H9 (cell line): ENCODE measurements at regions not wholly inside any gene's neighbourhood (a gene's known extent, or its start where the extent isn't known, plus 50 kb on each side); places are given as distances from the start of the nearest gene placed in this dataset.

Experiments
- DNase-seq: peaks from one replicate; pipeline ENCODE4 v3.0.0-alpha.2; 2017
- H2AFZ ChIP-seq: one replicate; pipeline ENCODE4 v1.6.1; 2013; ENCODE audit warnings: mild to moderate bottlenecking, low read length, control low read depth, moderate library complexity
- H2AK5ac ChIP-seq: 2 replicates; pipeline ENCODE4 v1.6.1; 2013; ENCODE audit warnings: low read length, control low read depth, mixed read lengths; ENCODE audit not compliant: insufficient read length
- H2BK120ac ChIP-seq: one replicate; pipeline ENCODE4 v1.6.1; 2013; ENCODE audit warnings: low read depth, mild to moderate bottlenecking, low read length, control low read depth, inconsistent platforms; ENCODE audit not compliant: poor library complexity, severe bottlenecking
- H2BK12ac ChIP-seq: 2 replicates; pipeline ENCODE4 v1.6.1; 2013; ENCODE audit warnings: low read length, control low read depth, mixed read lengths, low read depth; ENCODE audit not compliant: insufficient read length
- H2BK15ac ChIP-seq: 2 replicates; pipeline ENCODE4 v1.6.1; 2013; ENCODE audit warnings: low read depth, low read length, control low read depth
- H2BK20ac ChIP-seq: one replicate; pipeline ENCODE4 v1.6.1; 2013; ENCODE audit warnings: low read depth, mild to moderate bottlenecking, low read length, control low read depth, inconsistent platforms; ENCODE audit not compliant: poor library complexity, severe bottlenecking
- H2BK5ac ChIP-seq: 2 replicates; pipeline ENCODE4 v1.6.1; 2013; ENCODE audit warnings: low read length, control low read depth, mixed read lengths; ENCODE audit not compliant: insufficient read length
- H3K14ac ChIP-seq: 2 replicates; pipeline ENCODE4 v1.6.1; 2013; ENCODE audit warnings: low read length, control low read depth; ENCODE audit not compliant: insufficient read depth
- H3K18ac ChIP-seq: 2 replicates; pipeline ENCODE4 v1.6.1; 2013; ENCODE audit warnings: low read depth, mild to moderate bottlenecking, mixed read lengths, low read length, control low read depth; ENCODE audit not compliant: insufficient read length
- H3K23ac ChIP-seq: 2 replicates; pipeline ENCODE4 v1.6.1; 2013; ENCODE audit warnings: low read length, control low read depth, mixed read lengths, low read depth; ENCODE audit not compliant: insufficient read length
- H3K23me2 ChIP-seq: 2 replicates; pipeline ENCODE4 v1.6.1; 2013; ENCODE audit warnings: low read depth, mild to moderate bottlenecking, mixed read lengths, low read length, control low read depth; ENCODE audit not compliant: insufficient read length, poor library complexity, severe bottlenecking
- H3K27ac ChIP-seq: 2 replicates; pipeline ENCODE4 v1.5.1; 2013; ENCODE audit warnings: low read length, control low read depth, mixed read lengths, low read depth; ENCODE audit not compliant: insufficient read length
- H3K27me3 ChIP-seq: 2 replicates; pipeline ENCODE4 v1.6.1; 2013; ENCODE audit warnings: low read length, control low read depth, inconsistent platforms; ENCODE audit not compliant: insufficient read depth
- H3K4ac ChIP-seq: 2 replicates; pipeline ENCODE4 v1.6.1; 2013; ENCODE audit warnings: low read depth, mild to moderate bottlenecking, control low read depth, inconsistent platforms, low read length, moderate library complexity
- H3K4me1 ChIP-seq: 2 replicates; pipeline ENCODE4 v1.6.1; 2013; ENCODE audit warnings: low read length, control low read depth, inconsistent platforms; ENCODE audit not compliant: insufficient read depth
- H3K4me2 ChIP-seq: 2 replicates; pipeline ENCODE4 v1.6.1; 2013; ENCODE audit warnings: low read length, control low read depth, mixed read lengths; ENCODE audit not compliant: insufficient read length, insufficient read depth
- H3K56ac ChIP-seq: 2 replicates; pipeline ENCODE4 v1.6.1; 2013; ENCODE audit warnings: low read depth, mild to moderate bottlenecking, mixed read lengths, low read length, control low read depth; ENCODE audit not compliant: insufficient read length
- H3K79me1 ChIP-seq: 2 replicates; pipeline ENCODE4 v1.6.1; 2013; ENCODE audit warnings: low read depth, mild to moderate bottlenecking, moderate library complexity, low read length, control low read depth, inconsistent platforms; ENCODE audit not compliant: insufficient read depth, poor library complexity, severe bottlenecking
- H3K79me2 ChIP-seq: 2 replicates; pipeline ENCODE4 v1.6.1; 2013; ENCODE audit warnings: low read length, control low read depth, inconsistent platforms; ENCODE audit not compliant: insufficient read depth
- H3K9ac ChIP-seq: 2 replicates; pipeline ENCODE4 v1.6.1; 2013; ENCODE audit warnings: low read length, control low read depth, mixed read lengths; ENCODE audit not compliant: insufficient read length; ENCODE audit errors: extremely low read depth
- H3K9me3 ChIP-seq: one replicate; pipeline ENCODE4 v1.6.1; 2013; ENCODE audit warnings: low read depth, low read length, inconsistent platforms; ENCODE audit not compliant: control insufficient read depth
- H3T11ph ChIP-seq: one replicate; pipeline ENCODE4 v1.6.1; 2013; ENCODE audit warnings: mild to moderate bottlenecking, low read length, control low read depth, inconsistent platforms
- H4K20me1 ChIP-seq: one replicate; pipeline ENCODE4 v1.6.1; 2013; ENCODE audit not compliant: control insufficient read depth, insufficient read length, insufficient read depth
- H4K5ac ChIP-seq: 2 replicates; pipeline ENCODE4 v1.6.1; 2013; ENCODE audit warnings: low read depth, mild to moderate bottlenecking, mixed read lengths, low read length, control low read depth; ENCODE audit not compliant: insufficient read length
- H4K8ac ChIP-seq: replicated peaks from 2 replicates; pipeline ENCODE4 v1.6.1; 2013; ENCODE audit warnings: low read length, control low read depth, mixed read lengths, low read depth; ENCODE audit not compliant: insufficient read length
- H4K91ac ChIP-seq: 2 replicates; pipeline ENCODE4 v1.6.1; 2013; ENCODE audit warnings: low read depth, mild to moderate bottlenecking, moderate library complexity, mixed read lengths, low read length, control low read depth; ENCODE audit not compliant: insufficient read length
- H3K27ac Mint-ChIP-seq, 3 experiments: 2 replicates in 2 of 3; 3 replicates in 1 of 3; pipeline ENCODE4 v1.8.0; 2020 to 2021; ENCODE audit warnings: mixed read lengths in 3 of 3, mild to moderate bottlenecking in 1 of 3, moderate library complexity in 1 of 3
- H3K27me3 Mint-ChIP-seq: 2 replicates; pipeline ENCODE4 v1.8.0; 2021; ENCODE audit warnings: low read depth, mild to moderate bottlenecking, moderate library complexity, mixed read lengths
- H3K36me3 Mint-ChIP-seq, 3 experiments: 2 replicates in 2 of 3; 3 replicates in 1 of 3; pipeline ENCODE4 v1.8.0; 2020 to 2021; ENCODE audit warnings: low read depth in 3 of 3, mixed read lengths in 3 of 3; ENCODE audit not compliant: insufficient read depth in 1 of 3
- H3K4me1 Mint-ChIP-seq, 2 experiments: 2 replicates each; pipeline ENCODE4 v1.8.0; 2020; ENCODE audit warnings: mixed read lengths in 2 of 2
- H3K4me3 Mint-ChIP-seq, 2 experiments: 2 replicates in 1 of 2; 3 replicates in 1 of 2; pipeline ENCODE4 v1.8.0; 2020 to 2021; ENCODE audit warnings: mild to moderate bottlenecking in 2 of 2, mixed read lengths in 2 of 2, moderate library complexity in 1 of 2
- H3K9me3 Mint-ChIP-seq, 2 experiments: 2 replicates in 1 of 2; 3 replicates in 1 of 2; pipeline ENCODE4 v1.8.0; 2020; ENCODE audit warnings: mild to moderate bottlenecking in 2 of 2, mixed read lengths in 2 of 2, moderate library complexity in 1 of 2
- CTCF ChIP-seq: fragments of 200-600 bp; sonication (generic); conservative IDR thresholded peaks from 3 replicates; pipeline ENCODE4 v1.8.0; 2021; ENCODE audit warnings: antibody characterized with exemption, mild to moderate bottlenecking
- WGBS: extraction: QIAGEN DNeasy Blood & Tissue Kit; methylation state at CpG from one replicate; pipeline ENCODE4 v1.1.7; 2013; ENCODE audit warnings: missing lambda C conversion rate, low lambda C conversion rate, mixed read lengths; ENCODE audit not compliant: insufficient read length; ENCODE audit errors: extremely low coverage; 5-methylcytosine and 5-hydroxymethylcytosine counted together

- H3K4me1 Mint-ChIP-seq, result peaks cover 24 to 26% of the 10 kb centered on the region in 2 experiments
- H3K23me2 ChIP-seq, result no peaks in the 10 kb centered on the region
- H4K8ac ChIP-seq, result no peak overlapping the region
- H2BK5ac ChIP-seq, result no peak overlapping the region
- no peak overlapping the region for H3K27ac ChIP-seq
- no peak overlapping the region for H3K9ac ChIP-seq
- peak overlapping the region; percentile 69 for H4K91ac ChIP-seq
- H2BK120ac ChIP-seq, result no peak overlapping the region
- H3K9me3 ChIP-seq, result no peaks in the 10 kb centered on the region
- H4K20me1 ChIP-seq, result no peaks in the 10 kb centered on the region
- no peak overlapping the region for H3T11ph ChIP-seq
- H4K5ac ChIP-seq, result no peak overlapping the region
- no peaks in the 10 kb centered on the region for H3K27me3 ChIP-seq
- no peak overlapping the region for H3K4me2 ChIP-seq
- H3K4me3 Mint-ChIP-seq, result no peak overlapping the region
- H2BK15ac ChIP-seq, result no peak overlapping the region
- H3K4me1 ChIP-seq, result peaks cover 3% of the 10 kb centered on the region; the same call in 1 of the 2 replicates
- H3K9me3 Mint-ChIP-seq, result peaks cover 0 to 2% of the 10 kb centered on the region in 2 experiments; a peak in 1 of 5 replicates
- TF ChIP-seq CTCF, result no peak
- H3K14ac ChIP-seq, result no peak overlapping the region
- no peak overlapping the region for H3K4ac ChIP-seq
- H2AK5ac ChIP-seq, result no peak overlapping the region
- no peak overlapping the region for H2BK12ac ChIP-seq
- no peak overlapping the region for H2AFZ ChIP-seq
- H3K56ac ChIP-seq, result no peak overlapping the region
- H3K27me3 Mint-ChIP-seq, result no peaks in the 10 kb centered on the region
- no peaks in the 10 kb centered on the region for H3K79me1 ChIP-seq
- no peak overlapping the region for H2BK20ac ChIP-seq
- no CpG with 5 or more reads among the region's 2 CpGs for whole genome bisulfite sequencing
- no peak overlapping the region for H3K23ac ChIP-seq
- no peaks in the 10 kb centered on the region for H3K79me2 ChIP-seq
- no peak overlapping the region for H3K18ac ChIP-seq
- H3K36me3 Mint-ChIP-seq, result peaks cover 0 to 2% (median 0%) of the 10 kb centered on the region in 3 experiments; a peak in 1 of 7 replicates
- DNase-seq, result no peak
- H3K27ac Mint-ChIP-seq, result peak overlapping the region in 1 of 3 experiments; percentile 78; a peak in 1 of 7 replicates
Measured at GRCh38 chr4:30153427-30153826, 566.7 kb upstream of the PCDH7 start.
